ENCODE measurements at regions not wholly inside any gene's neighbourhood (a gene's known extent, or its start where the extent isn't known, plus 50 kb on each side); places are given as distances from the start of the nearest gene placed in this dataset.

DNA sequence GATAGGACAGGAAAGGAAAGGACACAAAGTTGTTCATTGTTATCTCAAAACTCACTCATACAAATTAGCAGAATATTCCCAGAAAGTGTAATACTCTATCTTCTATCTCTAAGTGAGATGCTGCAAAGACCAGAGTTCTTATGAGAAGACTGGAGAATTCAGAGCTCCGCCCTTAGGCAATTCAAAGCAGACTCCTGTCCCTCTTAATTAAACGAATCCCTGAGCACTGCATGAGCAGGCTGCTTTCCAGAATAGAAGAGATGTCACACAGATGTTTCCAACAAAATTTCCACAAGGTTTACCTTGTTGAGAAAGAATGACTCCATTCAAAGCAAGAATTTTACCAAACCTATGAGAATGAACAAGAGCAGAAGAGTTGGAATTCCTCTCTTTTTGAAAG, 630.8 kb upstream of the INTU start:
- TF ChIP-seq, protein P1, sequence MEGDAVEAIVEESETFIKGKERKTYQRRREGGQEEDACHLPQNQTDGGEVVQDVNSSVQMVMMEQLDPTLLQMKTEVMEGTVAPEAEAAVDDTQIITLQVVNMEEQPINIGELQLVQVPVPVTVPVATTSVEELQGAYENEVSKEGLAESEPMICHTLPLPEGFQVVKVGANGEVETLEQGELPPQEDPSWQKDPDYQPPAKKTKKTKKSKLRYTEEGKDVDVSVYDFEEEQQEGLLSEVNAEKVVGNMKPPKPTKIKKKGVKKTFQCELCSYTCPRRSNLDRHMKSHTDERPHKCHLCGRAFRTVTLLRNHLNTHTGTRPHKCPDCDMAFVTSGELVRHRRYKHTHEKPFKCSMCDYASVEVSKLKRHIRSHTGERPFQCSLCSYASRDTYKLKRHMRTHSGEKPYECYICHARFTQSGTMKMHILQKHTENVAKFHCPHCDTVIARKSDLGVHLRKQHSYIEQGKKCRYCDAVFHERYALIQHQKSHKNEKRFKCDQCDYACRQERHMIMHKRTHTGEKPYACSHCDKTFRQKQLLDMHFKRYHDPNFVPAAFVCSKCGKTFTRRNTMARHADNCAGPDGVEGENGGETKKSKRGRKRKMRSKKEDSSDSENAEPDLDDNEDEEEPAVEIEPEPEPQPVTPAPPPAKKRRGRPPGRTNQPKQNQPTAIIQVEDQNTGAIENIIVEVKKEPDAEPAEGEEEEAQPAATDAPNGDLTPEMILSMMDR (IDR thresholded peaks at IDR 0.05): no peak
- no peak for TF ChIP-seq POLR2A (IDR thresholded peaks at IDR 0.05)
